Kidney (tissue), 13 donors: ENCODE measurements at regions not wholly inside any gene's neighbourhood (a gene's known extent, or its start where the extent isn't known, plus 50 kb on each side); places are given as distances from the start of the nearest gene placed in this dataset.

Experiments used
- DNase-seq, 5 donors: peaks; one replicate each; pipeline ENCODE4 v3.0.0-alpha.2; 2013 to 2020
- FAIRE-seq: peaks from 2 replicates; lab custom pipeline; 2012; peaks lifted over from hg19 to GRCh38; lab: Jason Lieb, UNC
- H3K27ac ChIP-seq, 2 donors: one replicate each; pipeline ENCODE4 v1.7.0; 2013; ENCODE audit warnings: low read depth in 2 of 2, low read length in 2 of 2, inconsistent platforms in 1 of 2
- H3K27me3 ChIP-seq: one replicate; pipeline ENCODE4 v1.7.1; 2013; ENCODE audit warnings: low read length, inconsistent platforms; ENCODE audit not compliant: control insufficient read depth, insufficient read depth
- H3K36me3 ChIP-seq, 3 donors: one replicate each; pipeline versions ENCODE4 v1.7.0 to v1.7.1; 2013; ENCODE audit warnings: low read length in 3 of 3, control low read depth in 1 of 3, inconsistent platforms in 1 of 3; ENCODE audit not compliant: insufficient read depth in 3 of 3, control insufficient read depth in 2 of 3
- H3K4me1 ChIP-seq, 3 donors: one replicate each; pipeline versions ENCODE4 v1.7.0 to v1.7.1; 2013; ENCODE audit warnings: low read length in 3 of 3, inconsistent platforms in 1 of 3, low read depth in 1 of 3; ENCODE audit not compliant: control insufficient read depth in 2 of 3, insufficient read depth in 2 of 3
- H3K4me3 ChIP-seq, 3 donors: one replicate each; pipeline versions ENCODE4 v1.7.0 to v1.8.1; 2013; ENCODE audit warnings: low read length in 3 of 3, control low read depth in 1 of 3, inconsistent platforms in 1 of 3
- H3K9ac ChIP-seq, 3 donors: one replicate each; pipeline versions ENCODE4 v1.7.0 to v1.7.1; 2013; ENCODE audit warnings: low read length in 3 of 3, control low read depth in 1 of 3, inconsistent platforms in 1 of 3
- H3K9me3 ChIP-seq, 3 donors: one replicate each; pipeline versions ENCODE4 v1.7.0 to v1.7.1; 2013; ENCODE audit warnings: low read length in 3 of 3, control low read depth in 1 of 3, inconsistent platforms in 1 of 3; ENCODE audit not compliant: control insufficient read depth in 2 of 3, insufficient read depth in 1 of 3
- intact Hi-C: fragments of 100-400 bp; cut with DNase I; formaldehyde crosslinking; loops from one replicate; pipeline ENCODE4 v1.11.1; 2022
- TF ChIP-seq, protein P1 (sequence below): IDR thresholded peaks from 3 replicates; pipeline ENCODE4 v1.5.1; 2012; ENCODE audit warnings: mild to moderate bottlenecking, moderate library complexity, borderline replicate concordance; ENCODE audit not compliant: insufficient read depth; ENCODE audit errors: extremely low read depth
- donor health status: control.
- donor health status: control.
- donor health status: control.
- donor health status: control.
- donor health status: control.
- donor health status: DM: yes; HTN: yes; CAD: no.
- donor health status: Normal renal cell carcinoma (clear cell type).

DNA sequence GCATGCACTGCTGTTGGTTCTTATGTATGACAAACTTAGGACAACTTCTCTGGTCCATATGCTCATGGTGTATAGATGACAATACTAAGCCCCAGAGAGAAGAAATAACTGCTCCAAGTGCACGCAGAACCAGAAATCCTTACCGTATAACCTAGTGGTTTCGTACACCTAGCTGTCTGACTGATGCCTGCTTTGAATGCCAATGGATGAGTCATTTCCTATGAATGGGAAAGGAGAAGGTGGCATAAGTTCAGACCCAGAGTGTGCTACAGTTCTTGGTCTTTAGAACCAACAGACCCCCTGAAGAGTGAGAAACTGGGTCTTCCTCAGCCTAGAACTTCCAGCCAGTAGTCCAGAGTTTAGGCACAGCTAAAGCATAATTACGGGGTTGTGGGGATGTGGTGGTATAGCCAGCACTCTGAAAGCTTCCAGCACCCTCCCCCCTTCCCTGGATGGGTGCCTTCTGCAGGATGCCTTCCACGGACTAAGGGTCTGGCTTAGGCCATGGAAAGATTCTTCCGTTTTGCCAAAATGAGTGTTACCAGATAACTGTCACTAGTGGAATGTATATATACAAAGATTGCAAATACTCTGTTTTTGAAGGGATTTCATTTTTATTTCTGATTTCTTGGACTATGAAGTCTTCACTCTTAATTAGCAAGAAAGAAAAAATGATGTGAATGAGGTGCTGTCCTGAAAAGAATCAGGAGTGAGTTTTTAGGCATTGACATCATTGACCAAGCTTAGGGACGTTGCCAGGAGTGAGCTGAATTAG, 84.6 kb upstream of the PACRGL start:
- TF ChIP-seq, protein P1, sequence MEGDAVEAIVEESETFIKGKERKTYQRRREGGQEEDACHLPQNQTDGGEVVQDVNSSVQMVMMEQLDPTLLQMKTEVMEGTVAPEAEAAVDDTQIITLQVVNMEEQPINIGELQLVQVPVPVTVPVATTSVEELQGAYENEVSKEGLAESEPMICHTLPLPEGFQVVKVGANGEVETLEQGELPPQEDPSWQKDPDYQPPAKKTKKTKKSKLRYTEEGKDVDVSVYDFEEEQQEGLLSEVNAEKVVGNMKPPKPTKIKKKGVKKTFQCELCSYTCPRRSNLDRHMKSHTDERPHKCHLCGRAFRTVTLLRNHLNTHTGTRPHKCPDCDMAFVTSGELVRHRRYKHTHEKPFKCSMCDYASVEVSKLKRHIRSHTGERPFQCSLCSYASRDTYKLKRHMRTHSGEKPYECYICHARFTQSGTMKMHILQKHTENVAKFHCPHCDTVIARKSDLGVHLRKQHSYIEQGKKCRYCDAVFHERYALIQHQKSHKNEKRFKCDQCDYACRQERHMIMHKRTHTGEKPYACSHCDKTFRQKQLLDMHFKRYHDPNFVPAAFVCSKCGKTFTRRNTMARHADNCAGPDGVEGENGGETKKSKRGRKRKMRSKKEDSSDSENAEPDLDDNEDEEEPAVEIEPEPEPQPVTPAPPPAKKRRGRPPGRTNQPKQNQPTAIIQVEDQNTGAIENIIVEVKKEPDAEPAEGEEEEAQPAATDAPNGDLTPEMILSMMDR: no peak
- FAIRE-seq: no peak
- no peaks in the 10 kb centered on the region for H3K9me3 ChIP-seq
- no peak for DNase-seq
- peaks cover 0 to 6% (median 0%) of the 10 kb centered on the region in 3 donors for H3K4me1 ChIP-seq
- intact Hi-C loops: no loop called here
- H3K4me3 ChIP-seq: no peak overlapping the region
- H3K27me3 ChIP-seq: no peaks in the 10 kb centered on the region
- no peak overlapping the region for H3K27ac ChIP-seq
- H3K36me3 ChIP-seq: peaks cover 0 to 2% (median 2%) of the 10 kb centered on the region in 3 donors
- no peak overlapping the region for H3K9ac ChIP-seq

DNA sequence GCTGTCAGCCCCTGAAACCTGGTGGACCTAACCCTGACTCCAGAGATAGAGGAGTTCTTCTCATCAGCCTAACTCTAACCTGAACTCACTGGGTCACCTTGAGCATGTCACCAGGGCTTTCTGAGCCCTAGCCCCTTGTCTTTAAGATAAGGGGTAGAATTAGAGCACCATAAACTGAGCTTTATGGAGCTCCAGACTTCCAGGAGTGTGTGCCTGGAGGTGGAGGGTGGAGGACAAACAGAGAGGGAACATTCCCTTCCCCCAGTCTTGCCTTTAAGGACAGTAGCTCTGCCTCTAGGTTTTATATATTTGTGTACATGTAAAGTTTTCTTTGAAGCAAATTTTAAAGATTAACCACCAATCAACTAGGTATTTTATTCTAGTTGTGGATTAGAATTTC, 83.9 kb upstream of the PACRGL start:
- H3K4me1 ChIP-seq: peaks cover 0 to 6% (median 0%) of the 10 kb centered on the region in 3 donors
- FAIRE-seq: no peak
- intact Hi-C loops: no loop called here
- peaks cover 0 to 2% (median 2%) of the 10 kb centered on the region in 3 donors for H3K36me3 ChIP-seq
- no peak overlapping the region for H3K4me3 ChIP-seq
- H3K9me3 ChIP-seq: no peaks in the 10 kb centered on the region
- TF ChIP-seq, protein P1: no peak
- DNase-seq: no peak
- H3K27ac ChIP-seq: no peak overlapping the region
- no peaks in the 10 kb centered on the region for H3K27me3 ChIP-seq
- no peak overlapping the region for H3K9ac ChIP-seq

DNA sequence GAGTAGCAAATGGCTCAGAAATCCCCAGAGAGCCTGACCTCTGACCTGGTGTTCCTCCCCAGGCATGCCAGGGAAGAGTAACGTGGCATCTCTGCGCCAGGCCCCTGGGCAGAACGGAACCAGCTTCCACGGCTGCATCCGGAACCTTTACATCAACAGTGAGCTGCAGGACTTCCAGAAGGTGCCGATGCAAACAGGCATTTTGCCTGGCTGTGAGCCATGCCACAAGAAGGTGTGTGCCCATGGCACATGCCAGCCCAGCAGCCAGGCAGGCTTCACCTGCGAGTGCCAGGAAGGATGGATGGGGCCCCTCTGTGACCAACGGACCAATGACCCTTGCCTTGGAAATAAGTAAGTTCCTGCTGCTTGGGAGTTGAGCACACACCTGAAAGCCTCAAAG, 83.4 kb upstream of the PACRGL start:
- FAIRE-seq (no peak), DNase-seq (peak in 1 of 5 donors; percentile 30)
- Histone ChIP-seq H3K9me3 (no peaks in the 10 kb centered on the region), H3K27ac (no peak overlapping the region), H3K9ac (no peak overlapping the region), H3K36me3 (peaks cover 0 to 2% (median 2%) of the 10 kb centered on the region in 3 donors), H3K27me3 (no peaks in the 10 kb centered on the region), H3K4me3 (no peak overlapping the region), H3K4me1 (peaks cover 0 to 6% (median 0%) of the 10 kb centered on the region in 3 donors)
- intact Hi-C loops: no loop called here
- TF ChIP-seq, protein P1: no peak
